Astrocyte (in vitro differentiated cells and primary cell): ENCODE measurements at regions not wholly inside any gene's neighbourhood (a gene's known extent, or its start where the extent isn't known, plus 50 kb on each side); places are given as distances from the start of the nearest gene placed in this dataset.

Source experiments
- DNase-seq: peaks from one replicate; pipeline ENCODE4 v3.0.0-alpha.2; 2010; ENCODE audit warnings: low read depth
- FAIRE-seq: peaks from 2 replicates; lab custom pipeline; 2011; peaks lifted over from hg19 to GRCh38; lab: Jason Lieb, UNC
- H2AFZ ChIP-seq: 2 replicates; pipeline ENCODE4 v1.6.0; 2012; ENCODE audit warnings: low read depth, low read length, inconsistent platforms
- H3K27ac ChIP-seq: 2 replicates; pipeline ENCODE4 v1.5.1; 2011; ENCODE audit warnings: low read depth, low read length, inconsistent platforms
- H3K27me3 ChIP-seq: 2 replicates; pipeline ENCODE4 v1.6.0; 2011; ENCODE audit warnings: low read length, inconsistent platforms; ENCODE audit not compliant: insufficient read depth
- H3K36me3 ChIP-seq: 2 replicates; pipeline ENCODE4 v1.5.1; 2011; ENCODE audit warnings: low read length, inconsistent platforms; ENCODE audit not compliant: insufficient read depth
- H3K4me1 ChIP-seq: 2 replicates; pipeline ENCODE4 v1.5.1; 2011; ENCODE audit warnings: low read length, inconsistent platforms; ENCODE audit not compliant: insufficient read depth
- H3K4me2 ChIP-seq: 2 replicates; pipeline ENCODE4 v1.6.0; 2012; ENCODE audit warnings: low read length, inconsistent platforms
- H3K4me3 ChIP-seq: 2 replicates; pipeline ENCODE4 v1.5.1; 2011; ENCODE audit warnings: low read depth, mild to moderate bottlenecking, low read length, inconsistent platforms; ENCODE audit not compliant: insufficient read depth
- H3K79me2 ChIP-seq: 2 replicates; pipeline ENCODE4 v1.6.0; 2012; ENCODE audit warnings: mild to moderate bottlenecking, low read length, inconsistent platforms; ENCODE audit not compliant: insufficient read depth
- H3K9ac ChIP-seq: 2 replicates; pipeline ENCODE4 v1.6.0; 2012; ENCODE audit warnings: mild to moderate bottlenecking, low read length, inconsistent platforms
- H3K9me3 ChIP-seq: 2 replicates; pipeline ENCODE4 v1.5.1; 2012; ENCODE audit warnings: low read depth, mild to moderate bottlenecking, low read length, inconsistent platforms; ENCODE audit not compliant: insufficient read depth
- H4K20me1 ChIP-seq: 2 replicates; pipeline ENCODE4 v1.6.0; 2012; ENCODE audit warnings: low read length, inconsistent platforms; ENCODE audit not compliant: insufficient read depth
- H3K27ac Mint-ChIP-seq: one replicate; pipeline ENCODE4 v1.8.0; 2021; ENCODE audit warnings: mild to moderate bottlenecking, mixed read lengths; ENCODE audit not compliant: unreplicated experiment
- H3K27me3 Mint-ChIP-seq: one replicate; pipeline ENCODE4 v1.8.0; 2021; ENCODE audit warnings: low read depth, mixed read lengths; ENCODE audit not compliant: unreplicated experiment
- H3K36me3 Mint-ChIP-seq: one replicate; pipeline ENCODE4 v1.8.0; 2021; ENCODE audit warnings: low read depth, mixed read lengths; ENCODE audit not compliant: unreplicated experiment
- H3K4me1 Mint-ChIP-seq: one replicate; pipeline ENCODE4 v1.8.0; 2021; ENCODE audit warnings: low read depth, mixed read lengths; ENCODE audit not compliant: unreplicated experiment
- H3K4me3 Mint-ChIP-seq: one replicate; pipeline ENCODE4 v1.8.0; 2021; ENCODE audit warnings: mild to moderate bottlenecking, moderate library complexity, mixed read lengths; ENCODE audit not compliant: unreplicated experiment
- H3K9me3 Mint-ChIP-seq: one replicate; pipeline ENCODE4 v1.8.0; 2021; ENCODE audit warnings: mild to moderate bottlenecking, mixed read lengths; ENCODE audit not compliant: unreplicated experiment
- EZH2 ChIP-seq: IDR thresholded peaks from 2 replicates; pipeline ENCODE4 v1.6.1; 2012; ENCODE audit warnings: mild to moderate bottlenecking, low read length, inconsistent platforms; ENCODE audit not compliant: insufficient read depth
- TF ChIP-seq, protein P1 (sequence below): IDR thresholded peaks from 2 replicates; pipeline ENCODE4 v1.5.1; 2011; ENCODE audit warnings: low read depth, mild to moderate bottlenecking, inconsistent platforms, low read length, moderate library complexity; ENCODE audit not compliant: insufficient read depth

DNA sequence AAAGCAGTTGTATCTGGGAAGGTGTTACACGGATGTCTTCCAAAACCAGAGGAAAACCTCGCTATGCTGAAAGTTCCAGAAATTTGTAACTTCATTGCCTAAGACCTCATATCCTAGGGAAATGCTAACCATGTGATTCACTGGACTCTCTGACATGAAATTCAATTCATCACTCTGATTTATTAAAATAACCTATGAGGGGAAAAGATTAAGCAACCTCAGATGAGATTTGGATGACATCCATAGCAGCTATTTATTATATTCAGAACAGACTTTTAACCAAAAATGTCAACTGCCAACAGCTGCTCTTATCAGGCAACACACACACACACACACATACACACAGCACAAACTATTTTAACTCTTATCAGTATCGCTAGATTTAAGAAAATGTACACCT, 1006.4 kb upstream of the CTNND2 start:
- H3K36me3 Mint-ChIP-seq: no peaks in the 10 kb centered on the region
- Histone ChIP-seq H3K4me3 (no peak overlapping the region), H4K20me1 (no peaks in the 10 kb centered on the region), H3K27ac (no peak overlapping the region), H3K4me2 (no peak overlapping the region), H3K9ac (no peak overlapping the region), H3K4me1 (no peaks in the 10 kb centered on the region), H2AFZ (no peak overlapping the region), H3K27me3 (no peaks in the 10 kb centered on the region), H3K9me3 (no peaks in the 10 kb centered on the region), H3K79me2 (no peaks in the 10 kb centered on the region), H3K36me3 (no peaks in the 10 kb centered on the region)
- FAIRE-seq (no peak), DNase-seq (peak; percentile 63)
- no peak for TF ChIP-seq EZH2
- TF ChIP-seq, protein P1, sequence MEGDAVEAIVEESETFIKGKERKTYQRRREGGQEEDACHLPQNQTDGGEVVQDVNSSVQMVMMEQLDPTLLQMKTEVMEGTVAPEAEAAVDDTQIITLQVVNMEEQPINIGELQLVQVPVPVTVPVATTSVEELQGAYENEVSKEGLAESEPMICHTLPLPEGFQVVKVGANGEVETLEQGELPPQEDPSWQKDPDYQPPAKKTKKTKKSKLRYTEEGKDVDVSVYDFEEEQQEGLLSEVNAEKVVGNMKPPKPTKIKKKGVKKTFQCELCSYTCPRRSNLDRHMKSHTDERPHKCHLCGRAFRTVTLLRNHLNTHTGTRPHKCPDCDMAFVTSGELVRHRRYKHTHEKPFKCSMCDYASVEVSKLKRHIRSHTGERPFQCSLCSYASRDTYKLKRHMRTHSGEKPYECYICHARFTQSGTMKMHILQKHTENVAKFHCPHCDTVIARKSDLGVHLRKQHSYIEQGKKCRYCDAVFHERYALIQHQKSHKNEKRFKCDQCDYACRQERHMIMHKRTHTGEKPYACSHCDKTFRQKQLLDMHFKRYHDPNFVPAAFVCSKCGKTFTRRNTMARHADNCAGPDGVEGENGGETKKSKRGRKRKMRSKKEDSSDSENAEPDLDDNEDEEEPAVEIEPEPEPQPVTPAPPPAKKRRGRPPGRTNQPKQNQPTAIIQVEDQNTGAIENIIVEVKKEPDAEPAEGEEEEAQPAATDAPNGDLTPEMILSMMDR: no peak
- H3K27me3 Mint-ChIP-seq: no peaks in the 10 kb centered on the region
- no peaks in the 10 kb centered on the region for H3K9me3 Mint-ChIP-seq
- no peaks in the 10 kb centered on the region for H3K4me1 Mint-ChIP-seq
- no peak overlapping the region for H3K4me3 Mint-ChIP-seq
- no peak overlapping the region for H3K27ac Mint-ChIP-seq

DNA sequence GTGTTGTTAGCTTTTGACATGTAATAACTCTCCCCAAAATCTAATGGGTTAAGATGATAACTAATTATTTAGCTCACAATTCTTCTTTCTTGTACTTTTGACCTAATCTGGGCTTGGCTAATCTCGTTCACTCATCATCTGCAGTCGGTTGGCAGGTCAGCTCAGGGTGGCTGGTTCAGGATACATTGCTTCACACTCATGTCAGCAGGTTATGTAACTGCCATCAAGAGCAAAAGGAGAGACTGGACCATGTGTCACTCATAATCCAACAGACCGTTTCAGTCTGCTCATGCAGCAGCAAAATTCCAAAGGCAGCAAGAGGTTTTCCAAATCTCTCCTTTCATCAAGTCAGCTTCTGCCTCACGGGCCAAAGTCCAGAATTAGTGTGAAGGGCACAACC, 998.4 kb upstream of the CTNND2 start:
- Mint-ChIP-seq H3K27ac (no peak overlapping the region), H3K4me3 (no peak overlapping the region), H3K4me1 (no peaks in the 10 kb centered on the region), H3K9me3 (no peaks in the 10 kb centered on the region), H3K36me3 (no peaks in the 10 kb centered on the region), H3K27me3 (no peaks in the 10 kb centered on the region)
- DNase-seq (no peak), FAIRE-seq (no peak)
- Histone ChIP-seq H3K79me2 (no peaks in the 10 kb centered on the region), H3K9me3 (no peaks in the 10 kb centered on the region), H3K36me3 (no peaks in the 10 kb centered on the region), H4K20me1 (no peaks in the 10 kb centered on the region), H3K4me3 (no peak overlapping the region), H3K27ac (no peak overlapping the region), H3K4me1 (no peaks in the 10 kb centered on the region), H2AFZ (no peak overlapping the region), H3K27me3 (no peaks in the 10 kb centered on the region), H3K9ac (no peak overlapping the region), H3K4me2 (no peak overlapping the region)
- no peak for TF ChIP-seq EZH2
- TF ChIP-seq, protein P1: no peak

GRCh38 chr5:12901696-12902095, 997.5 kb upstream of the CTNND2 start:
- no peak for FAIRE-seq
- Histone ChIP-seq H3K36me3 (no peaks in the 10 kb centered on the region), H3K9me3 (no peaks in the 10 kb centered on the region), H3K27ac (no peak overlapping the region), H3K27me3 (no peaks in the 10 kb centered on the region), H4K20me1 (no peaks in the 10 kb centered on the region), H3K79me2 (no peaks in the 10 kb centered on the region), H3K4me3 (no peak overlapping the region), H3K4me2 (no peak overlapping the region), H3K4me1 (no peaks in the 10 kb centered on the region), H2AFZ (no peak overlapping the region), H3K9ac (no peak overlapping the region)
- TF ChIP-seq EZH2: no peak
- TF ChIP-seq, protein P1: no peak
- DNase-seq: no peak
- H3K36me3 Mint-ChIP-seq: no peaks in the 10 kb centered on the region
- H3K27me3 Mint-ChIP-seq: no peaks in the 10 kb centered on the region
- H3K4me1 Mint-ChIP-seq: no peaks in the 10 kb centered on the region
- no peaks in the 10 kb centered on the region for H3K9me3 Mint-ChIP-seq
- no peak overlapping the region for H3K4me3 Mint-ChIP-seq
- no peak overlapping the region for H3K27ac Mint-ChIP-seq
